HepG2 (cell line): ENCODE measurements at regions not wholly inside any gene's neighbourhood (a gene's known extent, or its start where the extent isn't known, plus 50 kb on each side); places are given as distances from the start of the nearest gene placed in this dataset.

Experiments
- ATAC-seq: fragments of 200-7000 bp; cut with Tn5 transposase; 3 replicates; pipeline ENCODE4 v1.9.1; 2020; ENCODE audit warnings: mild to moderate bottlenecking, moderate library complexity
- BruUV-seq: library from RNA; stranded (reverse); fragments of 400-500 nt; replicated peaks from 2 replicates; lab custom pipeline; 2021; lab: Mats Ljungman, UMichigan
- CTCF ChIA-PET: fragments of 300-600 bp; formaldehyde crosslinking; extraction: SDS; loops from one replicate; lab custom pipeline; 2021; ENCODE audit warnings: low total read pairs, inconsistent platforms, low intra/inter-chr PET ratio; lab: Yijun Ruan, JAX
- POLR2A ChIA-PET: fragments of 350-600 bp; sonication (Branson Sonifier 250); formaldehyde crosslinking; loops from one replicate; lab custom pipeline; 2020; ENCODE audit warnings: antibody characterized with exemption, inconsistent platforms; lab: Yijun Ruan, JAX
- DNase-seq: peaks from one replicate; pipeline ENCODE4 v3.0.0-alpha.2; 2015; ENCODE audit warnings: low spot score
- FAIRE-seq: peaks from 3 replicates; lab custom pipeline; 2011; peaks lifted over from hg19 to GRCh38; lab: Jason Lieb, UNC
- H2AFZ ChIP-seq: one replicate; pipeline ENCODE4 v1.6.1; 2011; ENCODE audit warnings: low read length, inconsistent platforms
- H3K27ac ChIP-seq: fragments of 300-600 bp; 3 replicates; pipeline ENCODE4 v1.8.0; 2011; ENCODE audit warnings: mixed run types, mild to moderate bottlenecking, mixed read lengths, low read length, inconsistent platforms; ENCODE audit not compliant: insufficient read depth; ENCODE audit errors: extremely low read length
- H3K27me3 ChIP-seq, 2 experiments: fragments of 200-600 bp in 1 of 2; 2 replicates in 1 of 2; 3 replicates in 1 of 2; pipeline versions ENCODE4 v1.6.0 to v1.8.0; 2011; ENCODE audit warnings: low read length in 2 of 2, mild to moderate bottlenecking in 2 of 2, moderate library complexity in 2 of 2, inconsistent platforms in 1 of 2; ENCODE audit not compliant: insufficient read depth in 2 of 2, control insufficient read depth in 1 of 2
- H3K36me3 ChIP-seq, 2 experiments: fragments of 200-600 bp in 1 of 2; replicated peaks in 1 of 2; 2 replicates in 1 of 2; 3 replicates in 1 of 2; pipeline versions ENCODE4 v1.5.1 to v1.8.0; 2011; ENCODE audit warnings: low read length in 2 of 2, inconsistent platforms in 1 of 2; ENCODE audit not compliant: insufficient read depth in 2 of 2, control insufficient read depth in 1 of 2
- H3K4me1 ChIP-seq: 2 replicates; pipeline ENCODE4 v1.5.1; 2012; ENCODE audit warnings: low read length, inconsistent platforms; ENCODE audit not compliant: insufficient read depth
- H3K4me2 ChIP-seq: 2 replicates; pipeline ENCODE4 v1.6.0; 2011; ENCODE audit warnings: low read depth, low read length, inconsistent platforms
- H3K4me3 ChIP-seq, 3 experiments: fragments of 200-600 bp in 1 of 3; sonication (generic), shearing (Covaris generic) in 1 of 3; replicated peaks in 1 of 3; 2 replicates each; pipeline ENCODE4 v1.5.1; 2011 to 2016; ENCODE audit warnings: low read length in 3 of 3, inconsistent platforms in 2 of 3, low read depth in 2 of 3, mild to moderate bottlenecking in 2 of 3, control low read depth in 1 of 3, mixed read lengths in 1 of 3; ENCODE audit not compliant: insufficient read depth in 1 of 3
- H3K79me2 ChIP-seq: one replicate; pipeline ENCODE4 v1.6.1; 2011; ENCODE audit warnings: low read length, inconsistent platforms; ENCODE audit not compliant: insufficient read depth
- H3K9ac ChIP-seq: 2 replicates; pipeline ENCODE4 v1.6.0; 2011; ENCODE audit warnings: mild to moderate bottlenecking, low read depth, low read length, inconsistent platforms; ENCODE audit not compliant: insufficient read depth
- H3K9me3 ChIP-seq: 2 replicates; pipeline ENCODE4 v1.5.1; 2012; ENCODE audit warnings: mild to moderate bottlenecking, low read length
- H4K20me1 ChIP-seq: 2 replicates; pipeline ENCODE4 v1.6.0; 2011; ENCODE audit warnings: inconsistent platforms, mild to moderate bottlenecking, low read length, moderate library complexity; ENCODE audit not compliant: insufficient read depth
- CAMTA2 ChIP-seq: sonication (generic); formaldehyde crosslinking; IDR thresholded peaks from 2 replicates; pipeline ENCODE4 v1.4.0; 2020; ENCODE audit warnings: mild to moderate bottlenecking, missing genetic modification reagents, borderline replicate concordance
- HHEX ChIP-seq: IDR thresholded peaks from 2 replicates; pipeline ENCODE4 v1.6.1; 2016; ENCODE audit warnings: control low read depth
- MTA1 ChIP-seq: sonication (generic); formaldehyde crosslinking; IDR thresholded peaks from 2 replicates; pipeline ENCODE4 v1.4.0; 2020; ENCODE audit warnings: missing genetic modification reagents, mild to moderate bottlenecking, borderline replicate concordance
- PLRG1 ChIP-seq: fragments of 450-650 bp; conservative IDR thresholded peaks from 2 replicates; pipeline ENCODE4 v1.6.1; 2016
- THAP11 ChIP-seq: IDR thresholded peaks from 2 replicates; pipeline ENCODE4 v1.6.1; 2016; ENCODE audit warnings: missing biosample characterization, missing genetic modification reagents
- ZBTB46 ChIP-seq: sonication (generic); formaldehyde crosslinking; IDR thresholded peaks from 2 replicates; pipeline ENCODE4 v1.4.0; 2020; ENCODE audit warnings: mild to moderate bottlenecking, missing genetic modification reagents, borderline replicate concordance
- ZBTB7B ChIP-seq: sonication (generic); formaldehyde crosslinking; IDR thresholded peaks from 2 replicates; pipeline ENCODE4 v1.4.0; 2020; ENCODE audit warnings: missing genetic modification reagents
- ZNF598 ChIP-seq: sonication (generic); formaldehyde crosslinking; IDR thresholded peaks from 2 replicates; pipeline ENCODE4 v1.5.1; 2020; ENCODE audit warnings: mild to moderate bottlenecking, missing genetic modification reagents, borderline replicate concordance
- WGBS: methylation state at CpG from one replicate; pipeline ENCODE4 v1.1.6; 2017; ENCODE audit warnings: low lambda C conversion rate; 5-methylcytosine and 5-hydroxymethylcytosine counted together
- in situ Hi-C: cut with HindIII; loops from 2 replicates; pipeline ENCODE4 v1.10.0; 2017; ENCODE audit warnings: low pct_unique_long_range_greater_than_20kb; ENCODE audit not compliant: extremely low pct_ligation_motif_present
- intact Hi-C: fragments of 100-400 bp; cut with micrococcal nuclease; formaldehyde crosslinking; loops from one replicate; pipeline ENCODE4 v1.10.0; 2022; ENCODE audit not compliant: unreplicated experiment

DNA sequence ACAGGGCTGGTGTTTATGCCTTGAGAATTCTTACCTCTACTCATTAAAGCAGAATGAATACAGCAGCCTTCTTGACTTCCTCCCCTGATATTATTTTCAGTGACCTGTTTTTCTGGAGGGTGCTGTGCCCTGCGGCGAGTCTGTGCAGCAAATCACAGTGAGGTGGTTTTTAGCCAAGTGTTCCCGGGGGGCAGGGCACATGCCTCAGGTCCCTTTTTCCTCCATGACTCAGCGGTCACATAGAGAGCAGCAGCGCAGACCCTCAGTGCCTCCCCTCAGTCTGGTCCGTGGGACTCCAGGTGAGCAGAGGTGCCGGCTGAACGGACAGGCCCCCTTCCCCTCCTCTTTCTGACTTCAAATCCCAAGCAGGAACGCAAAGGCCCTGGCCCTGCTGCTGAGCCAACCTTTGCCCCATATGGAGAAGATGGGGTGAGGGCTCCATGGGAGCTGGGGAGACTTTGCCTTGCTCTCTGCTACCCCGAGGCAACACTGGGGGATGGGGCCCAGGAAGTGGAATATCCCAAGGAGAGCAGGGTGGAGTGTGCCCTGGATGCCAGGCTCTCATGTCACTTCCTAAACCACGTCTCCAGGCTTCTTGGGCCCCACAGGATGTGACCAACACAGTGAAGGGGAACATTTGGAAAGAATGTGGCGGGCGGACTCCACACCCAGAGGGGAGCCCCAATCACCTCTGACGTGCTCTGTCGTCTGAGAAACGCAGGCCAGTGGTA, 90.0 kb downstream of the DHRS2 start:
- no TSS peak for BruUV-seq
- ChIA-PET POLR2A (interaction anchor here (1.0 to 1.2 kb wide), 2 partner anchors 82 to 86 kb away, joined by 3 to 6 read pairs; no protein-coding TSS in a partner anchor), CTCF (interaction anchor here (1.4 to 4.6 kb wide), 3 partner anchors 184 to 228 kb away, joined by 3 to 72 read pairs (median 46); partner anchors contain the start of gene DHRS4)
- peaks cover 6% of the 10 kb centered on the region for H3K4me1 ChIP-seq
- no peak for FAIRE-seq
- H3K4me2 ChIP-seq, result no peak overlapping the region
- H3K36me3 ChIP-seq, result no peaks in the 10 kb centered on the region
- H3K9ac ChIP-seq, result no peak overlapping the region
- no peaks in the 10 kb centered on the region for H3K9me3 ChIP-seq
- TF ChIP-seq CAMTA2 (CRISPR knock-in tag) (0 out of 2 replicates have a peak, but pooled peaks have one; percentile 16), ZBTB46 (CRISPR knock-in tag) (0 out of 2 replicates have a peak, but pooled peaks have one; percentile 9), HHEX (no peak), ZBTB7B (CRISPR knock-in tag) (no peak), MTA1 (peak; percentile 42; the same call in 1 of the 2 replicates), PLRG1 (no peak), THAP11 (CRISPR knock-in tag) (no peak), ZNF598 (CRISPR knock-in tag) (0 out of 2 replicates have a peak, but pooled peaks have one; percentile 4)
- WGBS, result 32% methylated on average over 16 of the region's 16 CpGs
- H2AFZ ChIP-seq, result no peak overlapping the region
- ATAC-seq, result no peak
- no peaks in the 10 kb centered on the region for H3K79me2 ChIP-seq
- no peaks in the 10 kb centered on the region for H4K20me1 ChIP-seq
- DNase-seq, result no peak
- no peak overlapping the region for H3K4me3 ChIP-seq
- in situ Hi-C loops (loop anchor here (5.0 kb wide), 1 partner anchor 186 kb away; no protein-coding TSS in a partner anchor), intact Hi-C loops (loop anchor here (10.0 kb wide), 1 partner anchor 309 kb away; no protein-coding TSS in a partner anchor)
- peaks cover 0 to 4% of the 10 kb centered on the region in 2 experiments; a peak in 1 of 5 replicates for H3K27me3 ChIP-seq
- no peak overlapping the region for H3K27ac ChIP-seq
